CD4-positive, alpha-beta T cell treated with Interleukin-12 subunit alpha and Interleukin-12 subunit beta, for 1 hour (primary cell): ENCODE measurements at regions not wholly inside any gene's neighbourhood (a gene's known extent, or its start where the extent isn't known, plus 50 kb on each side); places are given as distances from the start of the nearest gene placed in this dataset.
"Not testable (repeated sequence)": the region's sequence is repeated elsewhere in the genome, so short reads cannot be mapped to it uniquely, and the experiment has no call there.

Source experiments
- DNase-seq: peaks from one replicate; pipeline ENCODE4 v3.0.0-alpha.2; 2020

DNA sequence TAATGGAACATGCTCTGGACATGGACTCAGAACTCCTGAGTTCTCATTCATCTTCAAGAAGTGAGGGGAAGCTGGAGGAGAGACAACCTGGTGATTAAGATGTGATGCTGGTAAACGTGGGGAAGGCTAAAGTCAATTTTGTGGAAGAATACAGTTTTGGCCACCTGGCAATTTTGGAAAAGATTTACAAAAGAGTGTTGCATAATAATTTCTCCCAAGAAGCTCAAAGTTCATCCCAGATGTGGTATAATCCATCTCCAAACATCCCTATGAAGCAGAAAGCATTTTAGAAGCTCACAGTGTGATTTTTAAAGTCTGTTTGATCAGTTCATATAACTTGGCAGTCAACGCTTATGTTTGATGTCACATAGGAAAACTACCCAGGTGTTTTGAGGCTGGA lies 208.7 kb downstream of the LMX1A start:
- no peak for DNase-seq

DNA sequence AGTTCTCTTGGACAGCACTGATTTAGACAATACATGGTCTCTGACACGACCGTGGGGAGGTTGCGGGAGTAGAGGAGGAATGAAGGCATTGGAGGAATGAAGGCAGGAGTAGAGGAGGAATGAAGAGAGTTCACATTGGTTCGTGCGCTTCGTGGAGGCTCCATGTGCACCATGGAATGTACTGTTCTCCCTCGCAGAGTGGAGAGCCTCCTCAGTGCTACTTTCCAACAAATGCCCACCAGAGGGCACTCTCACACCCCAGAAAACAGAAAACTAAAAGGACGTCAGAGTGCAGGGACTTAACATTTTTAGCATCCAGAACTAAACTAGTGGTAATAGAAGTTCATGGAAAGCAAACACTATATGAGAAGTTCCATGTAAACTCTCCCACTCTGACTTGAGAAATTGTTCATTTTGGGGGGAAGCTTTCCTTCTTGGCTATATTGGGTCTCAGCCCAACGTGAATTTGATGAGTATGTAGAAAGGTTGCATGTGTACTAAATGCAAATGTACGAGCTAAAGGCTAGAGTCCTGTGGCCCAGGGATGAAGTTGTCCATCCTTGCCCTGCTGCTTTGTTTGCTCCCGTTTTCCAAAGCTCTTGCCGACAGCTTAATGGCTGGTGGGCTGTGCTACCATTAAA lies 211.6 kb downstream of the LMX1A start:
- peak; percentile 17 for DNase-seq

DNA sequence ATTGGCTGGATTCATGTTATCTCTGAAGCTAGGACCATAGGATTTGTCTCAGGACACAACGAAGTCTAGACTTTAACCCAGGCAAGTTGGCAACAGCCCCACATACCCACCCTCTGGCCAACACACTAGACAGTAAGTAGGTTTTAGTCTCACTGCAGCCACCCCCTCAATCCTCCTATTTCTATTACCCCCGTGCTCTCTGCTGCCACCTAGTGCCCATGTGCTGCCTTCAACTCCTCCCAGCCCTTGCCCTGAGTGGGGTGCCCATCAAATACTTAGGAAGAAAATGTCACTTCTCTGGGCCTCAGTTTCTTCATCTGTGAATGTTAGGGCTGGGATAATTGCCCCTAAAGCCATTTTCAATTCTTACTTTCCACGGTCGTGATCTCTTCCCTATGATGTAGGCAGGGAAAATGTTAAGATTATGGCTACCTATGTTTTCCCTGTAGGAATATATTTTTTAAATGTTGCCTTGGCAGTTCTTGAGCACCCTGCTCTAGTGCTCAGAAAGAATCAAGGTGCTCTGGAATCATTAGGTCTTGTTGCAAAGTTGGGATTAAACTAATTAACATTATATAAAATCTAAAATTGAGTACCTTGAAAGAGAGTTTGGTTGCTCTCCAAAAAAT lies 213.0 kb downstream of the LMX1A start:
- DNase-seq, result peak; percentile 10

DNA sequence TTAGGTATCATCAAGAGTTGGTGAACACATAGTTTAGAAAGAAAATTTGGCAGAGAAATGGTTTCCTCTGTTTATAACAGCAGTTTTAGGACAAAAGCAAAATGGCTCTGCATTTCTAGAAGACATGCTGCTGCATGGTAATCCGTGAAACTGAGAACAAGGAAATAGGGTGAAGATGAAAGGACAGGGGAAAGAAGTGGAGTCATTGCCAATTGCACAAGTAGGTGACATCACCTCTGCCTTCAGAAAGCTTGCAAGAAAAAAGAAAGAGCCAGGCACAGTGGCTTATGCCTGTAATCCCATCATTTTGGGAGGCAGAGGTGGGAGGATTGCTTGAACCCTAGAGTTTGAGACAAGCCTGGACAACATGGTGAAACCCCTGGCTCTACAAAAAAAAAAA lies 217.6 kb downstream of the LMX1A start:
- DNase-seq, result no peak

DNA sequence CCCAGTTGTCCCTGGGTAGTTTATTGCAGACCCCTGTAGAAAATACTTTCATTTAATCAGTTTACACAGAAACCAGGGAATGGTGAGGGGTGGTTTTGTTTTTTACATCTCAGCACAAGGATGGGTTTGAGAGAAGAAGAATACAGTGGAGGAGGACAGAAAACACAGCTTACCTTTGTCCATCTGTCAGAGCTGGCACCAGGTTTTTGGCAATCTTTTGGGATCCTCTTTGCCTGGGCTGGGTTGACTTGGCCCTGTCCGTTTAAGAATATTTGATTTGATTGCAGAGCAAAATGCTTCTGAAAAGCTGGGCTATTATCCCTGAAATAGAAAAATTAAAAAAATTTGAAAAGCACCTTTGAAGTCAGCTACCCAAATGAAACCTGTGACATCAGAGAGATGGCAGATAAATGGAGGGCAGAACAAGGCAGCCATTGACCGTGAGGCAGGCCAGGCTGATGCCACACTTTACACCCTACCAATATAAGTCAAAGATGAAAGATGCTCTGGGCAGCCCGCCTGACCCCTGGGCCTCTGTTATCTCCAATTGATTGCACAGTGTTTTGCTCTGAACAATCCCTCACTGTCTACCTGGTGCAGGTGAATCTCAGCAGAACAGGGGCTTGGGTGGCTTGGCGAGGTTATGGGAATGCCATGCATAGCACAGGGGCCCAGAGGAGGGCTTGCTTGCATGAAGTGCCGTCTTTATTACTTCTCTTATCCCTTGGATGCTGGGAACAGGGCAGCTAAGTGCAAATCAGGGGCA lies 218.8 kb downstream of the LMX1A start:
- no peak for DNase-seq

DNA sequence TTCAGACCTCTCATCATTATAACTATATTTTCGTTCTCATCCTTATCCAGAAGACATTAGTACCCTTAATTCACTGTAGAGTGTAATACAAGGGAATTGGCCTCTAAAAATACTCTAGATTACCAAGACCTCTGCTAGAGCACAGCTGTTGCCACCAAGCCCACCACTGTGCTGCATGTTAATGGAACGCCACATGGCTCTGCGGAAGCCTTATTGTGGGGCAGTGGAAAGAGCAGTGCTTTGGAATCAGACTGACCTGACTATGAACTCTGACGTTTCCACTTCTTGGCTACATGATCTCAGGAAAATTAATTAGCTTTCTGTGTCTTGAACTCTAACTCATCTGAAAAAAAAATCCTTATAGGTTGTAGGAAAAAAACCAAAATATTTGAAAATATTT lies 222.1 kb downstream of the LMX1A start:
- DNase-seq, result no peak

DNA sequence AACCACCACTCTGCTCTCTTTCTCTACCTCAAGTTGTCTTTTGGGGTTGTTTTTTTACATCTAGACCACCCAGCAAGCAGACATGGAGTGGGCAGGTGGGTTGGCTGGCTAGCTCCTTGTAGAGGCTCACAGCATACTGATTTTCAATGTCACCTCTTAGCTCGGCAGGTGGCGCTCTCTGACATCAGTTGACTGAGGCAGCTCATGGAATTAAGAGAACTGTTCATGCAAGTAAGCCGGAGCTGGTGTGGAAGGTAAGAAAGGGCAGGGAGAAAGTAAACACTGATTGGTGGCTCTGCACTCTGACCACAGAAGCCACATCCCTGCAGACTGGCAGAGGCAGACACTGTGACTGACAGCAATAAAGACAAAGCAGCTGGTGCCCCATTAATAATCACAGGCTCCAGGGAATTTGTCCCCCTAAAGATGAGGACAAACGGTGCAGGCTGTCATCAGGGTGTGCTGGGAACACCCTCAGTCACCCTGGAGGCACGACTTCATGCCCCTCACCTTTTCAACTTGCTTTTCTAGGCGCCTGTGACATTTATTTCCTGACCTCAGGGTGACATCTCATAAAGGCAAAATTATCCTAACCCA lies 226.8 kb downstream of the LMX1A start:
- peak; percentile 2 for DNase-seq

DNA sequence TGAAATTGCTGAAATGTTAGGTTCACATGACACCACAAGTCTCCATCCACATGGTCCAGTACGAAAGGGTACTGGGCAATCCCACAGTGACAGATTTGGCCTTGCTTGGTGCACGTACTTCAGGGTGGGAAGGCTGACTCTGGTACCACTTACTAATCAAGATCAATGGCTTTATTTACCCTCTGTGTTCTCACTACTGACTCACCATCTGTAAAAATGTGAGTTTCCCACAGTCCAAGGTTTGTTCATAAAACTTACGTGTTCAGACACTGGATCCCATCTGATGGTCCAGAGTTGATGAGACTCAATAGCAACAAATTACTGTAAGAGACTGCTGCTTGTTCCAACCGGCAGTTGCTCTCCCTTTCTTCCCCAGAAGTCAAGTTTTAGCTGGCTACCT lies 231.7 kb downstream of the LMX1A start:
- no peak for DNase-seq

DNA sequence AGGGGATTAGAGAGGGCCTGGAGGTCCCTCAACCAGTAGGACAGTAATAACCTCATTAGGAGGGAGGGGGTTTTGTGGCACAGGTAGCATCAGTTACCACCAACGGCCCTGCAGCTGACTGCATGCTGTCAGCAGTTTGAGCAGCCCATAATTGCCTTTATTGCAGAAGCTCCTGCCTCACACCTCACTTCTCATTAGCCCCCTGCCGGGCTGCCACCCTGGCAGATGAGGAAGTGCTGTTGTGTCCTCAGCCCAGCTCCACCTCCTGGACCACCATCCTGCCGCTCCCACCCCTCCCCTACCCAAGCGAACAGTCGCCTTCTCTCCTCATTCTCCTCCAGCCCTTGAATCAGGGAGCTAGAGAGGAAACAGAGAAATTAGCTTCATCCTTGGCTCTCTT lies 237.4 kb downstream of the LMX1A start:
- no peak for DNase-seq

DNA sequence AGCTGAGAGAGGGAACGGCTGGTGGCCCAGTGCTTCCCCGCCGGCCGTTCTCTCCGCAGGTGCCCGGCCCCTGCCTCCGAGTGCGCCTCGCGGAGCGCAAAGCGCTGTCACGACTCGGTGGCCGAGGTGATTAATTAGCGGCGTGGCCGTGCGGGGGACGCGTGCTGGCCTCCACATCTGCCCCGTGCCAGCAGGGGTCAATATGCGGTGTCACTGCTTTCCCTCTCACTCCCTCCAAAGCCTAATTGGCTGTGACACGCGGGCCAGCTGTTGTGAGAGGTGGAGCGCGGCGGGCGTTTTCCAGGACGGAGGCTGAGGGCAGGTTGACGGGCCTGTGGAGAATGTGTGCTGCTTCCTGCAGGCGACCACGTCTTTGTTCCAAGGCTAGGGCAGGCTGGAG lies 239.0 kb downstream of the LMX1A start:
- DNase-seq, result no peak

DNA sequence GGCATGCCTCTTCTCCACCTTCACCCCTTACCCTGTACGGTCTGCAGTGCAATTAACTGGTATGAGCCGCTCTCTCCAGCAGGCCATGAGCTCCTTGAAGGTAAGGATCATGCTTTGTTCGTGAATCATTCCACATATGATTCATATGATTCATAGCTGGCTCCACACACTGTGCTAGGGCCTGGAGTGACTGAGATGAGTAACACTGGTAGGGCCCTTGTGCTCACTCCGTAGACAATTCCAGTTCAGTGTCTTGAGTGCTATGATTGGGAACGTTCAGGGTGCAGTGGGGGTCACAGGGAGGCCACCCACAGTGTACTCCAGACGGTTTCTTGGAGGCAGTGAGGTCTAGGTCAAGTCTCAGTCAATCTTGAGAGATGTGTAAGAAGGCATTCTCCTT lies 239.8 kb downstream of the LMX1A start:
- DNase-seq, result no peak

DNA sequence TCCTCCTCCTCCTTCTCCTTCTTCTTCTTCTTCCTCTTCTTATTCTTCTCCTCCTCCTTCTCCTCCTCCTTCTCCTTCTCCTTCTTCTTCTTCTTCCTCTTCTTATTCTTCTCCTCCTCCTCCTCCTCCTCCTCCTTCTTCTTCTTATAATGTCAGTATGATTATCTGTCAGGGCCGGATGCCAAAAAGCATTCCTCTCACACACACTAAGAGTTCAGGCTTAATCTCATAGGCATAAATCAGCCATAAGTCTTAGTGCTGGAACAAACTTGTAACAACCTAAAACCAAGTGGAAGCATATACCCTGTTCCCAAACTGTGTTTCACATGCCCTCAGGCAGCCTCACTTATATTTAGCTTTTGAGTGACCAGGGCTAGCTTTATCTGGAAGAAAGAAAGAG lies 240.3 kb downstream of the LMX1A start:
- DNase-seq, result no peak

DNA sequence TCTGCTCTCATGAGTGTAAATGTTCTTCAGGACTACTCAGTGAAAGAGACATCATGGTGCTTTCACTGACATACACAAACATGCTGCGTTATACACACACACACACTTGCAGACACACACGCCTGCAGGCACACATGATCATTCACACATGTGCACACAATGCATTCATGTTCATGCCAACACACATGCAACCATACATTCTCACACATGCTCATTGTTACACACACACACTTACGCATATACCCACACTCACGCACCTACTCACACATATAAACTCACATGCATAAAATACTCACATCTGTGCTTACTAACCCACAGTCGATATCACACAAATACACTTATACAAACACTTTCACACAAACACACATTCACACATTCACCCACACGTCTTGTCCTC lies 241.6 kb downstream of the LMX1A start:
- DNase-seq, result no peak

DNA sequence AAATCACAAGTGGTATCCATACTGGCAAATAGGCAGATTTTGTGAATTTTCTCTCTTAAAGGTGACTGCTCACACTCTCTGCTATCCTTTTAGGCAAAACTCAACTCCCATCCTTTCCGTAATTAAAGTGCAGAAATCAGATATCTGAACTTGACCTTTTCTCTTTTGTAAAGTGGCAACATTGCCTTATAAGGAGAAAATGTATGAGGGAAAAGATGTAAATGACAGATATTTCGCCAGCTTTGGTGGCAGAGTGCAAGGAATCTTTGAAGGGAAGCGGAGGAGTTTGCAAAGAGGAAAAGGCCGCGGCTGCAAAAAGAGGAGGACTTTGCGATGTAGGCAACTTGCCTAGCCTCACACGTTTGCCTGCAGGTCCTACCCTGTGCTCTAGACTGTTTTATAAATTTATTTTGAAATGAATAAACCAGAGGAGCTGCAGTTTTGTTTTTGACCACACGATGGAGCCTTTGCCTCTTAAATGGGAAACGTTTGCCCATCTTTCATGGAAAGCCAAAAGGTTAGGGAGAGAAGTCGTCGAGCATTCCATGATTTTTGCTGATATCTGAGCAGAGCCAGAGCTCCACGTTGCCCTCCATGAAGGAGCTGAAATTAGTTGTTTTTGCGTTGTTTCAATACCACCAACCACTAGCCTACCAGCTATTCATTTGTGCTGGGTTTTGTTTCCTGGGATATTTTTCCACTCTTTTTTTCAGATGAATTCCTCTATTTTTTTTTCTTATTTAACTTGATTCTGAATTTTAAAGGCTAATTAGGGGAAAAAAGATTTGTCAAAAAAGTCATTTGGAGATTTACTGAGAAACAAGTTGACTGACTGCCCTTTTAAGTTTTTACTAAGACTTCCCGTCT lies 242.3 kb downstream of the LMX1A start:
- no peak for DNase-seq

DNA sequence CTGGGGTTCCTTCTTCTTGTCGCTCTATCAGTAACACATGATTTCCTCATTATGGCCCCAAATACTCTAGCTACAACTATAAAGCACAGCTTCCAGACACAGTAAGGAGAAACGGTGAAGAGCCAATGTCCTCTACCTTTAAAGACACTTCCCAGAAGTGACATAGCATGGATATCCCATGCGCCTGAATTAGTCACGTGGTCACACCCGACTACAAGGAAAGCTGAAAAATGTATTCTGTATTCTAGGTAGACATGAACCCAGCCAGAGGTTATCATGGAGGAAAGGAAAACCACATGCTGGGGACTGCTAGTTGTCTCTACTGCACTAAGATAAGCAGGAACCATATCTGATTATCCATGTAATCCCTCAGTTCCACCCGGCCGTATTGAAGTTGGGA lies 244.3 kb downstream of the LMX1A start:
- no peak for DNase-seq

DNA sequence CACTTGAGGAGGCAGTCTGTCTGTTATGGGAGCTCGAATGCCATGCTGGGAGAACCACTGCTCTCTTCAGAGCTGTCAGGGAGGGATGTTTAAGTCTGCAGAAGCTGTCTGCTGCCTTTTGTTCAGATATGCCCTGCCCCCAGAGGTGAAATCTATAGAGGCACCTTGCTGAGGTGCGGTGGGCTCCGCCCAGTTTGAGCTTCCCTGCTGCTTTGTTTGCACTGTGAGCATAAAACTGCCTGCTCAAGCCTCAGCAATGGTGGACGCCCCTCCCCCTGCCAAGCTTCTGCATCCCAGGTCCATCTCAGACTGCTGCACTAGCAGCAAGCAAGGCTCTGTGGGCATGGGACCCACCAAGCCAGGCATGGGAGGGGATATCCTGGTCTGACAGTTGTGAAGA lies 247.5 kb downstream of the LMX1A start:
- DNase-seq, result no peak

DNA sequence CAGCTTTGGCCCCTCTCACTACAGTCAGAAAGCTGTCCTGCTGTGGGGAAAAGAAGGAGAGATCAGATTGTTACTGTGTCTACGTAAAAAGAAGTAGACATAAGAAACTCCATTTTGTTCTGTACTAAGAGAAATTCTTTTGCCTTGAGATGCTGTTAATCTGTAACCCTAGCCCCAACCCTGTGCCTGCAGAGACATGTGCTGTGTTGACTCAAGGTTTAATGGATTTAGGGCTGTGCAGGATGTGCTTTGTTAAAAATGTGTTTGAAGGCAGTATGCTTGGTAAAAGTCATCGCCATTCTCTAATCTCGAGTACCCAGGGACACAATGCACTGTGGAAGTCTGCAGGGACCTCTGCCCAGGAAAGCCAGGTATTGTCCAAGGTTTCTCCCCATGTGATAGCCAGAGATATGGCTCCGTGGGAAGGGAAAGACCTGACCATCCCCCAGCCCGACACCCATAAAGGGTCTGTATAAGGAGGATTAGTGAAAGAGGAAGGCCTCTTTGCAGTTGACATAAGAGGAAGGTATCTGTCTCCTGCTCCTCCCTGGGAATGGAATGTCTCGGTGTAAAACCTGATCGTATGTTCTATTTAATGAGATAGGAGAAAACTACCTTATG lies 263.9 kb downstream of the LMX1A start:
- not testable (repeated sequence) for DNase-seq

DNA sequence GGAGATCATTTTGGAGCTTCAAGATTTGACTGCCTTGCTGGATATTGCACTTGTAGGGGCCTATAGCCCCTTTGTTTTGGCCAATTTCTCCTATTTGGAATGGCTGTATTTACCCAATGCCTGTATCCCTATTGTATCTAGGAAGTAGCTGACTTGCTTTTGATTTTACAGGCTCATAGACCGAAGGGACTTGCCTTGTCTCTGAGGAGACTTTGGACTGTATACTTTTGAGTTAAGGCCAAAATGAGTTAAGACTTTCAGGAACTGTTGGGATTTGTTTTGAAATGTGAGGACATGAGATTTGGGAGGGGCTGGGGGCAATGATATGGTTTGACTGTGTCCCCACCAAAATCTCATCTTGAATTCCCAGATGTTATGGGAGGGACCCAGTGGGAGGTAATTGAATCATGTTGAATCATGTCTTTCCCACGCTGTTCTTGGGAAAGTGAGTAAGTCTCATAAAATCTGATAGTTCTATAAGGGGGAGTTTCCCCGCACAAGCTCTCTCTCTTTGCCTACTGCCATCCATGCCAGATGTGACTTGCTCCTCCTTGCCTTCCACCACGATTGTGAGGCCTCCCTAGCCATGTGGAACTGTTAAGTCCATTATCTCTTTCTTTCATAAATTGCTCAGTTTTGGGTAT lies 276.1 kb downstream of the LMX1A start:
- DNase-seq, result no peak

DNA sequence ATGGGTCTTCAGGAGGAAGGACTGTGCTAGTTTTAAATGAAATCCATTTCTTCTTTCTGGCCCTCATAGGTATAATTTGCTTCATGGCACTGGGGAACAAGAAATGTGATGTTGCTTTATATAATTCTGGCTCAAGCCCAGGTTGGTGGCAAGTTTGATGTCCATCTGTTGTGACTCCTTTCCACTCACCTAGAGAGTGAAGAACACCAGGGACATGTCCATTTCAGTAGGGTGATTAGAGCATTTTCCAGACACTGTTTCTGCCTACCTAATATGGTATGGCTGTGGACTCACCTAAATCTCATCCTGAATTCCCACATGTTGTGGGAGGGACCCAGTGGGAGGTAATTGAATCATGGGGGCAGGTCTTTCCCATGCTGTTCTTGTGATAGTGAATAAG lies 278.1 kb downstream of the LMX1A start:
- no peak for DNase-seq

DNA sequence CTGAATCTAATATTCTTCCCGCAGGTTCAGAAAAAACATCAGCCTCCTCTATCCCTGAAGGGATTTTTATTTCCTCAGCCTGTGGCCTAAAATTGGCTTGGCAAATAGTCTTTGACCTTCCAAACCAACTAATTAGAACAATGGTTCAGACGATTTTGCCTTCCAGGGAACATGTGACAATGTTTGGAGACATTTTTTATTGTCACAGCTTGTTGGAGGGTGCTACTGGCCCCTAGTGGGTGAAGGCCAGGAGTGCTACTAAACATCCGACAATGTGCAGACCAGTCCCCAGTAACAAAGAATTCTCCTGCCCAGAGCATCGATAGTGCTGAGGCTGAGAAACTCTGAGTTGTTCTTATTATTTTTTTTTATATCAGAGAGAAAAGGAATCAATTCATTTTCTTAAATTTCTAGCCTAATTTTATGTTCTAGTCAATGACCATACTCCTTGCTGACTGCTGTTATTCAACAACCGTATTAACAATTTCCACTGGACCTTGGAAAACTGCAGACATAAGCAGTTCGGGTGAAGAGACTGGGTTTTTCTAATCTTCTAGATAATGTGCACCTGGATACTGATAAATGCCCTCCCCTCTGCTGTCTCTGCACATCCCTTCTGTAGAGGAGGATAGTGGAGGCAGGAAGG lies 280.7 kb downstream of the LMX1A start:
- DNase-seq, result no peak
